NB4 (cell line): ENCODE measurements at regions not wholly inside any gene's neighbourhood (a gene's known extent, or its start where the extent isn't known, plus 50 kb on each side); places are given as distances from the start of the nearest gene placed in this dataset.

Experiments
- DNase-seq: peaks from one replicate; pipeline ENCODE4 v3.0.0; 2010; ENCODE audit warnings: low read depth
- H3K4me3 ChIP-seq: one replicate; pipeline ENCODE4 v1.5.1; 2011; ENCODE audit warnings: mild to moderate bottlenecking, low read depth, low read length, moderate library complexity
- MYC ChIP-seq: IDR thresholded peaks from 2 replicates; pipeline ENCODE4 v1.6.1; 2011; ENCODE audit warnings: low read depth, low read length
- POLR2A ChIP-seq: IDR thresholded peaks from 2 replicates; pipeline ENCODE4 v1.6.1; 2011; ENCODE audit warnings: mild to moderate bottlenecking; ENCODE audit not compliant: insufficient read length; ENCODE audit errors: extremely low read depth
- TF ChIP-seq, protein P1 (sequence below): IDR thresholded peaks from 2 replicates; pipeline ENCODE4 v1.6.1; 2011; ENCODE audit warnings: low read depth, low read length
- TF ChIP-seq, protein P2 (sequence below): IDR thresholded peaks from one replicate; pipeline ENCODE4 v1.5.1; 2012; ENCODE audit warnings: low read depth, low read length

DNA sequence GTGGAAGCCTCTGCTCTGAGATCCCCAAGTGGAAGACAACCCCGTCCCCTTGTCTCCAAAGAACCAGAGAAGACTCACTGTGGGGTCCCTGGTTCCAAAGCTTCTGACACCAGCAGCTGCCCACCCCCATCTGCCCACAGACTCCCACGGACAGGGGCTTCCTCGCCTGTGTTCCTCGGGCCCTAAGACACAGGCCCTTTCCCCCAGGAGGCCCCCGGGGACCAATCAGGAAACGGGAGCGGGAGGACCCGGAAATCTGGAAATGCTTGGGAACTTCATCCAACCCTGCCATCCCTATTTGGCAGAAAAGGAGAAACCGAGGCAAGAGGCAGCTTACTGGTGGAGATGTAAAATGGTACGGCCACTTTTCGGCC lies 113.1 kb downstream of the NCOR2 start:
- TF ChIP-seq, protein P1, sequence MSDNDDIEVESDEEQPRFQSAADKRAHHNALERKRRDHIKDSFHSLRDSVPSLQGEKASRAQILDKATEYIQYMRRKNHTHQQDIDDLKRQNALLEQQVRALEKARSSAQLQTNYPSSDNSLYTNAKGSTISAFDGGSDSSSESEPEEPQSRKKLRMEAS = no peak
- TF ChIP-seq, protein P2, sequence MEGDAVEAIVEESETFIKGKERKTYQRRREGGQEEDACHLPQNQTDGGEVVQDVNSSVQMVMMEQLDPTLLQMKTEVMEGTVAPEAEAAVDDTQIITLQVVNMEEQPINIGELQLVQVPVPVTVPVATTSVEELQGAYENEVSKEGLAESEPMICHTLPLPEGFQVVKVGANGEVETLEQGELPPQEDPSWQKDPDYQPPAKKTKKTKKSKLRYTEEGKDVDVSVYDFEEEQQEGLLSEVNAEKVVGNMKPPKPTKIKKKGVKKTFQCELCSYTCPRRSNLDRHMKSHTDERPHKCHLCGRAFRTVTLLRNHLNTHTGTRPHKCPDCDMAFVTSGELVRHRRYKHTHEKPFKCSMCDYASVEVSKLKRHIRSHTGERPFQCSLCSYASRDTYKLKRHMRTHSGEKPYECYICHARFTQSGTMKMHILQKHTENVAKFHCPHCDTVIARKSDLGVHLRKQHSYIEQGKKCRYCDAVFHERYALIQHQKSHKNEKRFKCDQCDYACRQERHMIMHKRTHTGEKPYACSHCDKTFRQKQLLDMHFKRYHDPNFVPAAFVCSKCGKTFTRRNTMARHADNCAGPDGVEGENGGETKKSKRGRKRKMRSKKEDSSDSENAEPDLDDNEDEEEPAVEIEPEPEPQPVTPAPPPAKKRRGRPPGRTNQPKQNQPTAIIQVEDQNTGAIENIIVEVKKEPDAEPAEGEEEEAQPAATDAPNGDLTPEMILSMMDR = no peak
- no peak for TF ChIP-seq POLR2A
- TF ChIP-seq MYC = no peak
- no peak for DNase-seq
- no peak overlapping the region for H3K4me3 ChIP-seq

DNA sequence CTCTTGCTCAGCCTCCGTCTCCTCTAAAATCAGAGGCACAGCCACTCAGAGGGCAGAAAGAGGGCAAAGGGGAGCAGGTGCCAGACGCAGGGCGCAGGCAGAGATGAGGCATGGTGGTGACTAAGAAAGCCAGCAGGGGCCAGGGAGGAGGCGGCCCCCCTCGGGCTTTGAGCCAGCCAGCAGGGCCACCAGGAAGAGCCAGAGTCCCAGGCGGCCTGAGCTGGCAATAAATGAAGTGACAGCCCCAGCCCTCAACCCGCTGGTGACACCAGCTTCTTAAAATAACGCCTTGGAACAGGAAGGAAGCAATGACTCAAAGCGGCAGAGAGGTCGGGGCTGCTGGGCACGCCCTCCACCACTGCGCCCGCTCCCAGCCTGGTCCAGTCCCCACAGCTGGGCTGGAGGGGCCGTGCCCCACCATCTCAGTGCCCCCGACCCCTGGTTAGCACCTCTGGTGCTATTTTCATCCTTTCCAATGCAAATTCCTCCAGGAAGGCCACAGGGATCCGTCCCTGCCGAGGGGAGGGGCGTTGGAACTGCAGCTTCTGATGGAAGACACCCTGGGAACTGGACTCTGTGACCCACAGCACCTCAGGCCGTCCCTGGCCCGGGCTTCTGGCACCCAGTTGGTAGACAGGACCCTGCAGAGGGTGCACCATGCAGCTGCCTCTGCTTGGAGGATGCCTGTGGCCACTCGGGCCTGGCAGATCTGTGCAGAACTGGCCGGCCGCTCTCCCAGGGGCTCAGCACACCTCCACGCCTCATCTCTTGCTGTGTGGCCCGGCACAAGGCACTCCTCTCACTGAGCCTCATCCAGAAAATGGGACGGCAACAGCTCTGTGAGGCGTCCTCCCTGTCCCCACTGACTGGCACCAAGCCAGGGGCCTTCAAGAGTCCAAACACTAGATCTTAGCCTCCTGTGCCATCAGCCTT lies 113.7 kb downstream of the NCOR2 start:
- H3K4me3 ChIP-seq = no peak overlapping the region
- DNase-seq = peak; percentile 99

DNA sequence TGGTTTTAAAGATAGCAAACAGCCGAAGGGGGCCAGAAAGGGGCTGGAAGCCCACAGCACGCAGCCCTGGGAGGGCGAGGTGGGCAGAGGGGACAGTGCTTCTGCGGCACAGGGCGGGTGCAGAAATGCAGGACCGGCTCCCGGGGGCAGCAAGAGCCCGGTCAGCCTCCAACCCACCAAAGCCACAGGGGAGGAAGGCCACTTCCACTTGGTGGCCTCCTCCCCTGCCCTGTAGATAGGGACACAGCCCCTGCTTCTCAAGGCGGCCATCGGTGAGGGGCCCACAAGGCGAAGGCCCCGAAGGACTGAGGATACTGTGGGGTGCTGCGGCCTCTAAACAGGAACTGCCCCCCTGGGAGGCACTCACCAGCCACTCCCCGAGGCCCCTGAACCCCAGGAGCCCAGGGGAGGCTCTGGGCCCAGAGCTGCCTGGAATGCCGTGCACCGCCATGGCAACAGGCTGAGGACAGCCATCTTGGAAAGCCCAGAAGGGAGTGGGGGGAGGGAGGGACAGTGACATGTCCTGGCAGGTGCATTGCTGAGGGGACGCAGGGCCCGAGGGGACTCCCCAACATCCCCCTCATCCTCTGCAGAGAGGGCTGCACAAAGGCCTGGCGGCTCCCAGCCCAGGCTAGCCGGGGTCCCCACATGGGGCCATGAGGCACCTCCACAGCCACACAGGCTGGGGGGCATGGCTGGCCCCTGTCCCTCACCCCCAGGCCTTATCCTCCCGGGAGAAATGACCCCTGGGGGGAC lies 114.7 kb downstream of the NCOR2 start:
- TF ChIP-seq, protein P2 = no peak
- TF ChIP-seq MYC (no peak), POLR2A (no peak)
- TF ChIP-seq, protein P1 = no peak
- H3K4me3 ChIP-seq = no peak overlapping the region
- no peak for DNase-seq

More for the DNA sequence above, 113.7 kb downstream of the NCOR2 start:
- TF ChIP-seq, protein P1 = peak; percentile 69
- peak; percentile 83 for TF ChIP-seq MYC
- TF ChIP-seq POLR2A = no peak
- TF ChIP-seq, protein P2 = no peak

DNA sequence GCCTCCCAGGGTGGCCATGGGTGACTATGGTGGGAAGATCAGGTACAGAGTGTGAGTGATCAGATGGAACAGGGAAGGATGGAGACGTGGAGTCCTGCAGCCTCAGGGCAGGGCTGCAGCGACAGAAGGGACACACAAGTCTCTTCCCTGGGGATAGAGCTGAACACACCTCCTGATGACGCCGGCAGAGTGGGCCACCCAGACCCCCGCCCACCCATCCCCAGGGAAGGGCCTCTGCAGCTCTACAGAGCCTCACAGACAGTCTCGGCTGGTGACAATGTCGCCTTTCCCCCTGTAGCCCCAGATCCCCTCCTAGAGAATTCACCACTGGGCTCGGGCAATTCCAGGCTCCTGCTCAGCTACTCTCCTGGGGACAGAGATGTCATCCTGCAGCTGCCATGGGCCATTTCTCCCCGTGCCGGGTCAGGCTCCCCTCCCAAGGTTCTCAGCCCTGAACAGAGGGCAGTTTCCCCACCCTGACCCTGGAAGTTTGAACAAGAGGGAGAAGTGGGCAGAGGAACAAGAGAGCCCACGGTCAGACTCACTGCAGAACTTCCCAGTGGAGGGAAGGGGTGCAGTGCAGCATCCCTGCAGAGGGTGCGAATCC lies 115.7 kb downstream of the NCOR2 start:
- TF ChIP-seq, protein P2 = no peak
- TF ChIP-seq, protein P1 = no peak
- TF ChIP-seq MYC = no peak
- no peak for TF ChIP-seq POLR2A
- DNase-seq = no peak
- H3K4me3 ChIP-seq = no peak overlapping the region

DNA sequence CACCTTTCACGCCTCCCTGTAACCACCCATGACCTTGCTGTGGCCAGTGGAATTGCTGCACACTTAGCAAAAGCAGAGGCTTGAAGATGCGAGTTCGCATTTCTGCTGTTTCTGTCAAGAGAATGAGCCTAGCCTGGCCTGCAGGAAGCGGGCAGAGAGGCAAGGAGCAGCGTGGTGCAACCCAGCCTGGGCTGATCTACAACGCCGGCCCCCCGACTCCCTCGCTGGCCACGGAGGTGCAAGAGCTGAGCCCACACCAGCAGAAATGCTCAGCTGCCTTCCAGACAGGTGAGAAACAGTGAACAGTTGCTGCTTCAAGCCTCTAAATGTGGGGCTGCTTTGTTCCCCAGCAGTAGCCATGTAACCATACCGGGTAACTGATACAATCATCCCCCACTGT lies 116.4 kb downstream of the NCOR2 start:
- DNase-seq = no peak
- TF ChIP-seq MYC (no peak), POLR2A (no peak)
- TF ChIP-seq, protein P2 = no peak
- TF ChIP-seq, protein P1 = no peak

More for the DNA sequence above, 116.4 kb downstream of the NCOR2 start:
- no peak overlapping the region for H3K4me3 ChIP-seq
